Subcutaneous abdominal adipose tissue (tissue), 5 donors: ENCODE measurements at regions not wholly inside any gene's neighbourhood (a gene's known extent, or its start where the extent isn't known, plus 50 kb on each side); places are given as distances from the start of the nearest gene placed in this dataset.
"Not testable (repeated sequence)": the region's sequence is repeated elsewhere in the genome, so short reads cannot be mapped to it uniquely, and the experiment has no call there.

Source experiments
- H3K27ac ChIP-seq: one replicate; pipeline ENCODE4 v1.7.0; 2013; ENCODE audit warnings: low read depth, mild to moderate bottlenecking, inconsistent platforms, low read length, moderate library complexity
- H3K27me3 ChIP-seq, 5 donors: one replicate each; pipeline ENCODE4 v1.7.0; 2013; ENCODE audit warnings: low read length in 5 of 5, inconsistent platforms in 1 of 5; ENCODE audit not compliant: control insufficient read depth in 5 of 5, insufficient read depth in 4 of 5
- H3K36me3 ChIP-seq, 5 donors: one replicate each; pipeline ENCODE4 v1.7.0; 2013; ENCODE audit warnings: low read length in 5 of 5; ENCODE audit not compliant: control insufficient read depth in 5 of 5, insufficient read depth in 5 of 5
- H3K4me1 ChIP-seq, 5 donors: one replicate each; pipeline ENCODE4 v1.7.0; 2013; ENCODE audit warnings: low read length in 5 of 5, mild to moderate bottlenecking in 3 of 5, moderate library complexity in 1 of 5; ENCODE audit not compliant: control insufficient read depth in 5 of 5, insufficient read depth in 5 of 5
- H3K4me3 ChIP-seq, 5 donors: one replicate each; pipeline ENCODE4 v1.7.0; 2013; ENCODE audit warnings: low read length in 5 of 5, low read depth in 1 of 5
- H3K9ac ChIP-seq, 5 donors: one replicate each; pipeline ENCODE4 v1.7.0; 2013; ENCODE audit warnings: low read length in 5 of 5, mild to moderate bottlenecking in 4 of 5, moderate library complexity in 3 of 5
- H3K9me3 ChIP-seq, 5 donors: one replicate each; pipeline ENCODE4 v1.7.0; 2013; ENCODE audit warnings: low read length in 5 of 5; ENCODE audit not compliant: control insufficient read depth in 5 of 5
- donor health status: healthy.
- donor health status: healthy.
- donor health status: healthy.
- donor health status: healthy.
- donor health status: healthy.

DNA sequence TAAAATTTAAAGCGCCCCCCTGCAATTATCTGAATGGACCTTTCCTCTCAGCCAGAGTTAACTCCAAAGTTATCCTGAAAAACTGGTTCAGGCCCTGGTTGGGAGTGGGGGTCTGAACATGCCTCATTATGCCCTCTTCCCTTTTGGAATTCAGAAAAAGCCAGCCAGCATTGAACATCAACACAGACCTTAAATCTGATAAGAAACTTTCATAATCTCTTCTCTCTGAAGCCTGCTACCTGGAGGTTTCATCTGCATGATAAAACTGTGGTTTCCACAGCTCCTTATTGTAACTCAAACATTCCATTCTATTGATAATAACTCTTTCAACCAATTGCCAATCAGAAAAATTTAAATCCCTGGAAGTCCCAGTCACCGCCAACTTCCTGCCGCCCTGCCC lies 133.3 kb downstream of the ARL4A start:
- Histone ChIP-seq H3K9me3 (peaks cover 0 to 3% (median 0%) of the 10 kb centered on the region in 5 donors), H3K36me3 (no peaks in the 10 kb centered on the region), H3K27ac (no peak overlapping the region), H3K27me3 (no peaks in the 10 kb centered on the region), H3K4me3 (no peak overlapping the region), H3K9ac (no peak overlapping the region), H3K4me1 (no peaks in the 10 kb centered on the region)

DNA sequence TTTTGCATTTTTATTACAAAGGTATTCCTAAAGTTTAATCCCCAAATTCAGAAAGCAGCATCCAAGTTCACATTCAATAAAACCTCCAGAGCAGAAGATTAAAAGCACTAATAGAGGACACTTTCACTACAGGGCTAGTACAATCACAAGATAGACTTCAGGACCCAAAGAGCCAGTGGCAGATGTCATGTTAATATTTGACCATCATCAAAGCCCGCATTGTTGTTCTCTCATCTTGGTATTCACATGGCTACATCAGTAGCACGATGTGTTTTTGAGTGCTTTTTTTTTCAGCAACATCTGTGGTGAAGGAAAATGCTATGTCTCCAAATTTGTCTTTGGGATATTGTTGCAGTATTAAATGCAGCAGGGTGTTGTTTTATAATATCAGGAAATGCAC lies 134.3 kb downstream of the ARL4A start:
- Histone ChIP-seq H3K9ac (no peak overlapping the region), H3K27ac (no peak overlapping the region), H3K4me1 (no peaks in the 10 kb centered on the region), H3K4me3 (no peak overlapping the region), H3K9me3 (peaks cover 0 to 3% (median 0%) of the 10 kb centered on the region in 5 donors), H3K36me3 (no peaks in the 10 kb centered on the region), H3K27me3 (no peaks in the 10 kb centered on the region)

DNA sequence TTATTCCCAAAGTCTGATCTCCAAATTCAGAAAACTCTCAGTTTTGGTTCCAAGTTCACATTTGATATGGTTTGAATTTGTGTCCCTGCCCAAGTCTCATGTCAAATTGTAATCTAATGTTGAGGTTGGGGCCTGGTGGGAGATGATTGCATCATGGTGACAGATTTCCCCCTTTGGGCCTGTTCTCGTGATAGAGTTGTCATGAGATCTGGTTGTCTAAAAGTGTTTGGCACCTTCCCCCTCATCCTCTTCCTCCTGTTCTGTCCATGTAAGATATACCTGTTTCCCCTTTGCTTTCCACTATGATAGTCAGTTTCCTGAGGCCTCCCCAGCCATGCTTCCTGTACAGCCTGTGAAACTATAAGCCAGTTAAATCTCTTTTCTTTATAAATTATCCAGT lies 138.6 kb downstream of the ARL4A start:
- Histone ChIP-seq H3K9ac (no peak overlapping the region), H3K4me3 (no peak overlapping the region), H3K36me3 (no peaks in the 10 kb centered on the region), H3K27me3 (no peaks in the 10 kb centered on the region), H3K27ac (no peak overlapping the region), H3K9me3 (peaks cover 0 to 3% (median 0%) of the 10 kb centered on the region in 5 donors), H3K4me1 (no peaks in the 10 kb centered on the region)

DNA sequence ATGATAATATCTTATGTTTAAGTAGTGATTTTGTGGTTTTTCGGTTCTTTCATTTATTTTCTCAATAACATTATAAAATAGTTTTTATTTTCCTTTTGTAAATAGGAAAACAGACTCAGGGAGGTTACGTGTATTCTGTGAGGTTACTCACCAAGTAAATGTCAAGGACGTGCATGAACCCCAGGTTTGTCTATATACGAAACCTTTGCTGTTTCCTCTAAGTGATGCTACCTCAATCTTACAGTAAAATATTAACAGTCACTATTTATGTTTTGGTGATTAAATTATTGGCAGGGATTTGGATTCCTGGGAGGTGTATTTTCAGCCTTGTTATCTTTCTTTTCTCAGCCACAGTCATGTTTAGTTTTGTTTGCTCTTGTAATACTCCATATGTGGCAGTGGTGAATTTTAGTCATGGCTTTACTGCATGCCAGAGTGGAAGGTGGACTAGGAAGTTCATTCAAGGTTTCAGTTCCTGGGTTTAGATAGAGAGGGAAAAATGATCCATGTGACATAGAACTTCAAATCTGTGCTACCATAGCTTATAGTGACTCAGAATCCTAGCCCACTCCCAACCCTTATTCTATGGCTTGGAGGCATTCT lies 139.9 kb downstream of the ARL4A start:
- no peaks in the 10 kb centered on the region for H3K36me3 ChIP-seq

DNA sequence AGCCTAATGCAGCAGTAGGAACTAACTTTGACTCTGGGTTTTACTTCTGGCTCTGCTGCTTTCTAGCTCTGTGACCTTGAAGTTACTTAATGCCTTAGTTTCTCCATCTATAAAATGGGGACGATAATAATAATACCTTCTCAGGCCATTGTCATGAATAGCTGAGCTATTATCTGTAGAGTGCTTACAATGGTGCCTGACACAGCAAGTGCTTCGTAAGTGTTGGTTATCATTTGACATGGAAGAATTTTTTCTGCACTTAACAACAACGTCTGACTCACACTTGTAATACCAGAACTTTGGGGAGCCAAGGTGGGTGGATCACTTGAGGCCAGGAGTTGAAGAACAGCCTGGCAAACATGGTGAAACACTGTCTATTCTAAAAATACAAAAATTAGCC lies 140.5 kb downstream of the ARL4A start:
- no peaks in the 10 kb centered on the region for H3K4me1 ChIP-seq
- H3K27ac ChIP-seq = no peak overlapping the region
- no peak overlapping the region for H3K4me3 ChIP-seq
- H3K36me3 ChIP-seq = no peaks in the 10 kb centered on the region
- peaks cover 0 to 3% (median 0%) of the 10 kb centered on the region in 5 donors for H3K9me3 ChIP-seq
- H3K9ac ChIP-seq = no peak overlapping the region
- no peaks in the 10 kb centered on the region for H3K27me3 ChIP-seq

More for the DNA sequence above, 139.9 kb downstream of the ARL4A start:
- H3K9ac ChIP-seq = no peak overlapping the region
- no peaks in the 10 kb centered on the region for H3K27me3 ChIP-seq
- peaks cover 0 to 3% (median 0%) of the 10 kb centered on the region in 5 donors for H3K9me3 ChIP-seq
- H3K4me3 ChIP-seq = no peak overlapping the region
- H3K27ac ChIP-seq = no peak overlapping the region
- no peaks in the 10 kb centered on the region for H3K4me1 ChIP-seq

DNA sequence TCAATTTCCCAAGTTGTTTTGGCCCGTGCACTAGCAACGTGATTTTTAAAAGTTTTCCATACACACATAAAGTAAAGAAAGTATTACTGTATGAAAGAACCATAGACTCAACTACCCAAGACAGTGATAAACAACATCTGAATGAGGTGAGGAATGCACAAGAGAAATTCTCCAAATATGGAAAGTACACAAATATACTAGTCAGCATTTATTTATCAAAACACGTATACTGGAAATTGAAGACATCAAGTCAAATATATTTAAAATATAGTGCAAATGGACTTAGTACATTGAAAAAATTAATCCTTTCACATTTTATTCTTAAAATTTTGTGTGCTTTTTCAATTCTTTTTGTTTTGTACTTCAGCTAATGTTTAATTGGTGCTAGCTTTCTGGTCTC lies 143.6 kb downstream of the ARL4A start:
- no peak overlapping the region for H3K27ac ChIP-seq
- H3K4me3 ChIP-seq = no peak overlapping the region
- no peaks in the 10 kb centered on the region for H3K4me1 ChIP-seq
- H3K36me3 ChIP-seq = no peaks in the 10 kb centered on the region
- H3K27me3 ChIP-seq = no peaks in the 10 kb centered on the region
- peaks cover 2 to 11% (median 4%) of the 10 kb centered on the region in 5 donors for H3K9me3 ChIP-seq
- no peak overlapping the region for H3K9ac ChIP-seq

DNA sequence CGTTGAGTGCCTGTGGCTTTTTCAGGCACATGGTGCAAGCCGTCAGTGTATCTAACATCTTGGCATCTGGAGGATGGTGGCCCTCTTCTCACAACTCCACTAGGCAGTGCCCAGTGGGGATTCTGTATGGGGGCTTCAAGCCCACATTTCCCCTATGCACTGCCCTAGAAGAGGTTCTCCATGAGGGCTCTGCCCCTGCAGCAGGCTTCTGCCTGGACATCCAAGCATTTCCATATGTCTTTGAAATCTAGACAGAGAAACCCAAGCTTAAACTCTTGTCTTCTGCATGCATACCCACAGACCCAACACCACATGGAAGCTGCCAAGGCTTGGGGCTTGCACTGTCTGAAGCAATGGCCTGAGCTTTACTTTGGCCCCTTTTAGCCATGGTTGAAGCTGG lies 146.4 kb downstream of the ARL4A start:
- no peak overlapping the region for H3K9ac ChIP-seq
- no peaks in the 10 kb centered on the region for H3K27me3 ChIP-seq
- H3K27ac ChIP-seq = no peak overlapping the region

DNA sequence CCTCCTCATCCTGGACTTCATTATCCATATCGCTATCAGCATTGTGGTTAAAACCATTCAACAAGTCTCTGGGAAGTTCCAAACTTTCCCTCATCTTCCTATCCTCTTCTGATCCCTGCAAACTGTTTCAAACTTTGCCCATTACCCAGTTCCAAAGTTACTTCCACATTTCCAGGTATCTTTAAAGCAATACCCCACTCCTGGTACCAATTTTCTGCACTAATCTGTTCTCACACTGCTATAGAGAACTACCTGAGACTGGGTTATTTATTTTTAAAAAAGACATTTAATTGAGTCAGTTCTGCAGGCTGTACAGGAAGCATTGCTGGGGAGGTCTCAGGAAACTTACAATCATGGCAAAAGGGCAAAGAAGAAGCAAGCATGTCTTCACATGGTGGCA lies 147.3 kb downstream of the ARL4A start:
- Histone ChIP-seq H3K9ac (no peak overlapping the region), H3K36me3 (no peaks in the 10 kb centered on the region), H3K27me3 (no peaks in the 10 kb centered on the region), H3K27ac (no peak overlapping the region), H3K9me3 (peaks cover 2 to 11% (median 4%) of the 10 kb centered on the region in 5 donors), H3K4me3 (no peak overlapping the region), H3K4me1 (no peaks in the 10 kb centered on the region)

More for the DNA sequence above, 146.4 kb downstream of the ARL4A start:
- H3K9me3 ChIP-seq = peaks cover 2 to 11% (median 4%) of the 10 kb centered on the region in 5 donors
- no peaks in the 10 kb centered on the region for H3K36me3 ChIP-seq
- no peaks in the 10 kb centered on the region for H3K4me1 ChIP-seq
- H3K4me3 ChIP-seq = no peak overlapping the region

DNA sequence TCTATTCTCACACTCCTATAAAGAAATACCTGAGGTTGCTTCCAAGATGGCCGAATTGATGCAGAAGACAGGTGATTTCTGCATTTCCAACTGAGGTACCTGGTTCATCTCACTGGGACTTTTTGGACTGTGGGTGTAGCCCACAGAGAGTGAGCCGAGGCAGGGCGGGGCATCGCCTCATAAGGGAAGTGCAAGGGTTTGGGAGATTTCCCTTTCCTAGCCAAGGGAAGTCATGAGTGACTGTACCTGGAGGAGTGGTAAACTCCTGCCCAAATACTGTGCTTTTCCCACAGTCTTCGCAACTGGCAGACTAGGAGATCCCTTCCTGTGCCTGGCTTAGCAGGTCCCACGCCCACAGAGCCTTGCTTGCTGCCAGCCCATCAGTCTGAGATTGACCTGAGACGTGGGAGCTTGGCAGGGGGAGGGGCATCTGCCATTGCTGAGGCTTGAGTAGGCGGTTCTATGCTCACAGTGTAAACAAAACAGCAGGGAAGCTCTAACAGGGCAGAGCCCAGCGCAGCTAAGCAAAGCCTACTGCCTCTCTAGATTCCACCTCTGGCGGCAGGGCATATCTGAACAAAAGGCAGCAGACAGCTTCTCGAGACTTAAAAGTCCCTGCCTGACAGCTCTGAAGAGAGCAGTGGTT lies 152.2 kb downstream of the ARL4A start:
- H3K4me1 ChIP-seq = no peaks in the 10 kb centered on the region
- no peak overlapping the region for H3K27ac ChIP-seq
- H3K36me3 ChIP-seq = no peaks in the 10 kb centered on the region
- no peak overlapping the region for H3K9ac ChIP-seq
- peaks cover 0 to 6% (median 4%) of the 10 kb centered on the region in 5 donors for H3K9me3 ChIP-seq
- no peaks in the 10 kb centered on the region for H3K27me3 ChIP-seq
- no peak overlapping the region for H3K4me3 ChIP-seq

DNA sequence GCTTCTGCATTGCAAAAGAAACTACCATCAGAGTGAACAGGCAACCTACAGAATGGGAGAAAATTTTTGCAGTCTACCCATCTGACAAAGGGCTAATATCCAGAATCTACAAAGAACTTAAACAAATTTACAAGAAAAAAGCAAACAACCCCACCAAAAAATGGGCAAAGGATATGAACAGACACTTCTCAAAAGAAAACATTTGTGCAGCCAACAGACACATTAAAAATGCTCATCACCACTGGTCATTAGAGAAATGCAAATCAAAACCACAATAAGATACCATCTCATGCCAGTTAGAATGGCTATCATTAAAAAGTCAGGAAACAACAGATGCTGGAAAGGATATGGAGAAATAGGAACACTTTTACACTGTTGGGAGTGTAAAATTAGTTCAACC lies 157.3 kb downstream of the ARL4A start:
- H3K27ac ChIP-seq, H3K9ac ChIP-seq, H3K4me3 ChIP-seq, H3K36me3 ChIP-seq, H3K27me3 ChIP-seq, H3K4me1 ChIP-seq: not testable (repeated sequence)
- peaks cover 0 to 27% (median 17%) of the 10 kb centered on the region in 5 donors for H3K9me3 ChIP-seq
